ENCODE measurements at regions not wholly inside any gene's neighbourhood (a gene's known extent, or its start where the extent isn't known, plus 50 kb on each side); places are given as distances from the start of the nearest gene placed in this dataset.

DNA sequence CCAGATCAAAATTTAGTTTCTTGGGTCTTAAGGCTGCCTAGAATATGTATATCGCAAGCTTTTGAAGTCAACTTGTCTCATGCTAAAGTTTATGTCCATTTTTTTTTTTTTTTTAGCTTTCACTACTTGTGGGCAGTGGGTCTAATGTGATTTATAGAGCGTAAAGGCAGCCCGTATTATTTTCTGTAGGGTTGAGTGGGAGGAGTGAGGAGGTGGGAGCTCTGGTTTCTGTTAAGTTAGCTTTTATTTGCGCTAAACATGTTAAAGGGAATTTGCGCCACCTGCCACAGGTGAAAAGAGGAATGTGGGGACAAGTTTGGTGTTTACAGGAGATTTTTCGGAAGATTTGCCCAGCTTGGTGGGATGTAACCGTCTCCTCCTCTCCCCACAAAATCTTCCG, 234.2 kb downstream of the IL20RB start:
- no peak for TF ChIP-seq YY1 (IDR thresholded peaks at IDR 0.05; ENCODE audit: low read depth)
- TF ChIP-seq JUND (IDR thresholded peaks at IDR 0.05) = no peak
- TF ChIP-seq, protein P1, sequence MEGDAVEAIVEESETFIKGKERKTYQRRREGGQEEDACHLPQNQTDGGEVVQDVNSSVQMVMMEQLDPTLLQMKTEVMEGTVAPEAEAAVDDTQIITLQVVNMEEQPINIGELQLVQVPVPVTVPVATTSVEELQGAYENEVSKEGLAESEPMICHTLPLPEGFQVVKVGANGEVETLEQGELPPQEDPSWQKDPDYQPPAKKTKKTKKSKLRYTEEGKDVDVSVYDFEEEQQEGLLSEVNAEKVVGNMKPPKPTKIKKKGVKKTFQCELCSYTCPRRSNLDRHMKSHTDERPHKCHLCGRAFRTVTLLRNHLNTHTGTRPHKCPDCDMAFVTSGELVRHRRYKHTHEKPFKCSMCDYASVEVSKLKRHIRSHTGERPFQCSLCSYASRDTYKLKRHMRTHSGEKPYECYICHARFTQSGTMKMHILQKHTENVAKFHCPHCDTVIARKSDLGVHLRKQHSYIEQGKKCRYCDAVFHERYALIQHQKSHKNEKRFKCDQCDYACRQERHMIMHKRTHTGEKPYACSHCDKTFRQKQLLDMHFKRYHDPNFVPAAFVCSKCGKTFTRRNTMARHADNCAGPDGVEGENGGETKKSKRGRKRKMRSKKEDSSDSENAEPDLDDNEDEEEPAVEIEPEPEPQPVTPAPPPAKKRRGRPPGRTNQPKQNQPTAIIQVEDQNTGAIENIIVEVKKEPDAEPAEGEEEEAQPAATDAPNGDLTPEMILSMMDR (IDR thresholded peaks at IDR 0.05) = no peak
- TF ChIP-seq, protein P2, sequence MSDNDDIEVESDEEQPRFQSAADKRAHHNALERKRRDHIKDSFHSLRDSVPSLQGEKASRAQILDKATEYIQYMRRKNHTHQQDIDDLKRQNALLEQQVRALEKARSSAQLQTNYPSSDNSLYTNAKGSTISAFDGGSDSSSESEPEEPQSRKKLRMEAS (IDR thresholded peaks at IDR 0.05; ENCODE audit: low read depth) = no peak
- TF ChIP-seq EP300 (IDR thresholded peaks at IDR 0.05; ENCODE audit: borderline replicate concordance in 1 of 2, low read depth in 1 of 2, low read length in 1 of 2) = no peak
- TF ChIP-seq, protein P3, sequence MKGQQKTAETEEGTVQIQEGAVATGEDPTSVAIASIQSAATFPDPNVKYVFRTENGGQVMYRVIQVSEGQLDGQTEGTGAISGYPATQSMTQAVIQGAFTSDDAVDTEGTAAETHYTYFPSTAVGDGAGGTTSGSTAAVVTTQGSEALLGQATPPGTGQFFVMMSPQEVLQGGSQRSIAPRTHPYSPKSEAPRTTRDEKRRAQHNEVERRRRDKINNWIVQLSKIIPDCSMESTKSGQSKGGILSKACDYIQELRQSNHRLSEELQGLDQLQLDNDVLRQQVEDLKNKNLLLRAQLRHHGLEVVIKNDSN (IDR thresholded peaks at IDR 0.05; ENCODE audit: borderline replicate concordance, low read depth) = no peak
- TF ChIP-seq FOSL2 (IDR thresholded peaks at IDR 0.05; ENCODE audit: borderline replicate concordance, low read depth) = no peak
- no peak for TF ChIP-seq GABPA (IDR thresholded peaks at IDR 0.05; ENCODE audit: low read depth)
- TF ChIP-seq, protein P4, sequence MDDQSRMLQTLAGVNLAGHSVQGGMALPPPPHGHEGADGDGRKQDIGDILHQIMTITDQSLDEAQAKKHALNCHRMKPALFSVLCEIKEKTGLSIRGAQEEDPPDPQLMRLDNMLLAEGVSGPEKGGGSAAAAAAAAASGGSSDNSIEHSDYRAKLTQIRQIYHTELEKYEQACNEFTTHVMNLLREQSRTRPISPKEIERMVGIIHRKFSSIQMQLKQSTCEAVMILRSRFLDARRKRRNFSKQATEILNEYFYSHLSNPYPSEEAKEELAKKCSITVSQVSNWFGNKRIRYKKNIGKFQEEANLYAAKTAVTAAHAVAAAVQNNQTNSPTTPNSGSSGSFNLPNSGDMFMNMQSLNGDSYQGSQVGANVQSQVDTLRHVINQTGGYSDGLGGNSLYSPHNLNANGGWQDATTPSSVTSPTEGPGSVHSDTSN (IDR thresholded peaks at IDR 0.05) = no peak
- no peak for TF ChIP-seq POLR2AphosphoS5 (IDR thresholded peaks at IDR 0.05; ENCODE audit: low read depth, low read length)

All from SK-N-SH (cell line).